Gastrocnemius medialis (tissue), 4 donors: ENCODE measurements at regions not wholly inside any gene's neighbourhood (a gene's known extent, or its start where the extent isn't known, plus 50 kb on each side); places are given as distances from the start of the nearest gene placed in this dataset.
"Not testable (repeated sequence)": the region's sequence is repeated elsewhere in the genome, so short reads cannot be mapped to it uniquely, and the experiment has no call there.

Experiments used
- ATAC-seq, 2 donors: fragments of 150-250 bp; one replicate each; pipeline ENCODE4 v1.9.1; 2016
- DNase-seq, 2 donors: peaks; one replicate each; pipeline ENCODE4 v3.0.0-alpha.2; 2019
- H3K27ac ChIP-seq, 4 donors: fragments of 200-600 bp; sonication (generic); 1 replicate in 1 of 4; 2 replicates in 3 of 4; pipeline ENCODE4 v1.5.1; 2016 to 2018; ENCODE audit warnings: mild to moderate bottlenecking in 2 of 4, moderate library complexity in 1 of 4
- H3K27me3 ChIP-seq, 3 donors: fragments of 200-600 bp; sonication (generic) in 2 of 3; 1 replicate in 1 of 3; 2 replicates in 2 of 3; pipeline versions ENCODE4 v1.5.1 to v1.6.0; 2016 to 2019; ENCODE audit warnings: mild to moderate bottlenecking in 1 of 3, moderate library complexity in 1 of 3
- H3K36me3 ChIP-seq, 2 donors: fragments of 200-600 bp; sonication (generic) in 1 of 2; one replicate each; pipeline ENCODE4 v1.5.1; 2017 to 2018
- H3K4me1 ChIP-seq, 2 donors: fragments of 200-600 bp; sonication (generic) in 1 of 2; one replicate each; pipeline ENCODE4 v1.5.1; 2016 to 2017; ENCODE audit warnings: mild to moderate bottlenecking in 2 of 2
- H3K4me3 ChIP-seq, 4 donors: fragments of 200-600 bp; sonication (generic) in 3 of 4; 1 replicate in 1 of 4; 2 replicates in 3 of 4; pipeline ENCODE4 v1.5.1; 2016 to 2019; ENCODE audit warnings: mild to moderate bottlenecking in 2 of 4
- H3K9me3 ChIP-seq, 3 donors: fragments of 200-600 bp; sonication (generic) in 2 of 3; 1 replicate in 1 of 3; 2 replicates in 2 of 3; pipeline ENCODE4 v1.5.1; 2016 to 2019
- CTCF ChIP-seq, 5 experiments: fragments of 450-650 bp in 3 of 5; fragments of 200-600 bp in 2 of 5; sonication (generic) in 2 of 5; IDR thresholded peaks in 4 of 5; conservative IDR thresholded peaks in 1 of 5; 1 replicate in 4 of 5; 2 replicates in 1 of 5; pipeline ENCODE4 v1.5.1; 2016 to 2019; ENCODE audit warnings: antibody characterized with exemption in 5 of 5, mild to moderate bottlenecking in 3 of 5, moderate library complexity in 3 of 5
- POLR2A ChIP-seq, 2 donors: fragments of 450-650 bp; IDR thresholded peaks; one replicate each; pipeline ENCODE4 v1.6.1; 2017; ENCODE audit warnings: antibody characterized with exemption in 2 of 2, mild to moderate bottlenecking in 2 of 2, moderate library complexity in 2 of 2
- in situ Hi-C, 4 donors: fragments of 200-750 bp; cut with MboI; loops; one replicate each; pipeline versions ENCODE4 v1.15.0 to v1.8.0; 2017; ENCODE audit warnings: low sequenced_read_pairs in 4 of 4
- intact Hi-C: fragments of 100-400 bp; cut with DNase I; formaldehyde crosslinking; loops from one replicate; pipeline ENCODE4 v1.15.1; 2023; ENCODE audit warnings: low total_unique reads

DNA sequence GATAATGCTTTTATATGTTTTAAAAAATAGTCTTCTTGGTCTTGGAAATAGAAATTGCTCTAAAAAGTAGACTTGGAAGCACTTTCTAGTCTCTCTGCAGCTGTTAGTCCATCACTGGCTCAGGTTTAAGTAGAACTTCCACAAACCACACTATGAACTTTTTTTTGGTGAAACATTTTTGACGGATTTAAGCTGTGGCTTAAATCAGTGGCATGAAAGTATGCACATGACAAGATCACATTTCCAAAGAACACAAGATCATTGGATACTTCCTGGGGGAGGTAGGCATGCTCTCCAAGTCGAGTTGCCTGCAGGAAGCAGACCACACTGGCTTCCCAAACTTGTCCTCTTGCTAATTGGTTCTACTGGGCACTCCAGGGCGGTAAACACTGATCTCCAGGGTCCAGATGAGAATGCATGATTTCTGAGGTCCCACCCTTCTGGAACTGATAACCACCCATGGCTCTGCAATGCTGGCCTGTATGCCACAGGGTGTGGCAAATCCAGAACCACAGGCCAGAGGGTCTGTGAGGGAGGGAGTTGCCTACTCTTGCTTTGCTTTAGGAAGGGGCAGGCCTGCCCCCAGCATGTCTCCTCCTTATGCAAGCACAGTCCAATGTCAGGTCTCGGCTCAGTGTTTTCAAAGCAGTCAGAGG is 331.9 kb upstream of the SFRP2 start:
- in situ Hi-C loops (no loop called here), intact Hi-C loops (no loop called here)
- H3K9me3 ChIP-seq: no peaks in the 10 kb centered on the region
- no peaks in the 10 kb centered on the region for H3K36me3 ChIP-seq
- H3K27ac ChIP-seq: no peak overlapping the region
- H3K4me1 ChIP-seq: no peaks in the 10 kb centered on the region
- no peak overlapping the region for H3K4me3 ChIP-seq
- no peak for DNase-seq
- ATAC-seq: no peak
- no peaks in the 10 kb centered on the region for H3K27me3 ChIP-seq
- TF ChIP-seq POLR2A (IDR thresholded peaks at IDR 0.05) (no peak), CTCF (IDR thresholded peaks at IDR 0.05 in 4 of 5, conservative IDR thresholded peaks at IDR 0.05 in 1 of 5) (no peak)

DNA sequence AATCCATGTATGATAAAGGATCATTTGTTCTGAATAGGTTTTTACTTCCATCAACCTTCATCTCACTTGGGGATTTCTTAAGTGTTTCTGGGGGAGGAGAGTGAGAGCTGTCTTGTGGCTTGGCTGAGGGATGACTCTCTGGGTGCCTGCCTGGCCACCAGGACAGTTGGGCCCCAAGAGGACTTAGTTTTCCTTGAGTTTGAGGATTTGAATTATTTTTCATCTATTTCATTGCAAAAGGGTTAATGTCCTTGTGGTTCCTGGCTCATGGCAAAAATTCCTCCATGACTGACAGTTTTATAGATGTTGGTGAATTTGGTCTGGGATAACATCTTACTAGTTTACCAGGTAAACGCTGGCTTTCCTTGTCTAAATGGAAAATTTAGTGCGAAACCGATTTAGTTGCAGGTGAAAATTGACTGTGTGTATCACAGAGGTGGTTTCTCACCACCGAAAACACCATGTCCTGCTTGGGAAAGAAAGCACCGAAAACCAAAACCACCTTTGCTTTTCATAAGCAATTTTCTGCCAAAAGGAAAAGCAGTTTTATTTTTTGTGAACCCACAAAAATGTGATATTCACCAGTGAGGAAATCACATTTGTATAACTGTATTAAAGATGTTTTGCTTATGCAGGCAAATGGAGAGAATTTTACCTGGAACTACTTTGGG is 331.3 kb upstream of the SFRP2 start:
- no peak overlapping the region for H3K4me3 ChIP-seq
- H3K27ac ChIP-seq: no peak overlapping the region
- H3K36me3 ChIP-seq: no peaks in the 10 kb centered on the region
- TF ChIP-seq POLR2A (IDR thresholded peaks at IDR 0.05) (no peak), CTCF (IDR thresholded peaks at IDR 0.05 in 4 of 5, conservative IDR thresholded peaks at IDR 0.05 in 1 of 5) (no peak)
- no peaks in the 10 kb centered on the region for H3K27me3 ChIP-seq
- DNase-seq (no peak), ATAC-seq (no peak)
- in situ Hi-C loops (no loop called here), intact Hi-C loops (no loop called here)
- no peaks in the 10 kb centered on the region for H3K4me1 ChIP-seq
- H3K9me3 ChIP-seq: no peaks in the 10 kb centered on the region

- Histone ChIP-seq H3K27me3 (no peaks in the 10 kb centered on the region), H3K4me1 (no peaks in the 10 kb centered on the region), H3K27ac (no peak overlapping the region), H3K36me3 (no peaks in the 10 kb centered on the region), H3K9me3 (no peaks in the 10 kb centered on the region), H3K4me3 (no peak overlapping the region)
- ATAC-seq: no peak
- TF ChIP-seq CTCF (IDR thresholded peaks at IDR 0.05 in 4 of 5, conservative IDR thresholded peaks at IDR 0.05 in 1 of 5) (no peak), POLR2A (IDR thresholded peaks at IDR 0.05) (no peak)
- no peak for DNase-seq
- intact Hi-C loops (no loop called here), in situ Hi-C loops (no loop called here)
These were observed 330.4 kb upstream of the SFRP2 start for GRCh38 chr4:154119317-154119716.

DNA sequence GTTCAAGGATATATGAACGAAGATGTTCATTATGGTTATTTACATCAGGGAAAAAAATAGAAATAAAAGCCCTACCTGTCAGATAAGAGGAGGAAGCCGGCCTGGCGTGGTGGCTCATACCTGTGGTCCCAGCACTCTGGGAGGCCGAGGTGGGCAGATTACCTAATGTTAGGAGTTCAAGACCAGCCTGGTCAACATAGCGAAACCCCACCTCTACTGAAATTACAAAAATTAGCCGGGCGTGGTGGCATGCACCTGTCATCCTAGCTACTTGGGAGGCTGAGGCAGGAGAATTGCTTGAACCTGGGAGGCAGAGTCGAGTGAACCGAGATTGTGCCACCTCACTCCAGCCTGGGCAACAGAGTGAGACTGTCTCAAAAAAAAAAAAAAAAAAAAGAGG is 328.8 kb upstream of the SFRP2 start:
- H3K27me3 ChIP-seq, H3K27ac ChIP-seq, H3K4me1 ChIP-seq, ATAC-seq, H3K4me3 ChIP-seq, in situ Hi-C loops, H3K36me3 ChIP-seq, H3K9me3 ChIP-seq, DNase-seq, intact Hi-C loops: not testable (repeated sequence)

DNA sequence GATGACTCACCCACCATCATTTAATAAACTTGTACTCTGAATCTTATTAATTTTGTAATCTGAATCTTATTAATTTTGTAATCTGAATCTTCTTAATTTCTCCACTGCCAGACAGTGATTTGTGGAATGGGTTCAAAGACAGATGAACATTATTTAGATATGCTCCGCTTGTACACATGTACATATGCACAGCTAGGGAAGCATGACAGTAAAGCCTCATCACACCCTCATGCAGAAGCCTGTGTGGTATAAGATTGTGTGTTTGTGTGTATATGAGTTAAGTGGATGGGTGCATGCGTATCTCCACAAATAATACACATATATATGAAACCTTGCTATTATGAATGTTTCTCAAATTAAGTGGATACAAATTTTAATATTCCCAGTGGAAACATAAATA is 318.5 kb upstream of the SFRP2 start:
- no peak overlapping the region for H3K27ac ChIP-seq
- ATAC-seq (no peak), DNase-seq (no peak)
- TF ChIP-seq CTCF (IDR thresholded peaks at IDR 0.05 in 4 of 5, conservative IDR thresholded peaks at IDR 0.05 in 1 of 5) (no peak), POLR2A (IDR thresholded peaks at IDR 0.05) (no peak)
- H3K36me3 ChIP-seq: no peaks in the 10 kb centered on the region
- no peaks in the 10 kb centered on the region for H3K27me3 ChIP-seq
- intact Hi-C loops: no loop called here
- no peaks in the 10 kb centered on the region for H3K4me1 ChIP-seq
- H3K9me3 ChIP-seq: no peaks in the 10 kb centered on the region
- in situ Hi-C loops: no loop called here
- H3K4me3 ChIP-seq: no peak overlapping the region
